ENCODE measurements at regions not wholly inside any gene's neighbourhood (a gene's known extent, or its start where the extent isn't known, plus 50 kb on each side); places are given as distances from the start of the nearest gene placed in this dataset.

DNA sequence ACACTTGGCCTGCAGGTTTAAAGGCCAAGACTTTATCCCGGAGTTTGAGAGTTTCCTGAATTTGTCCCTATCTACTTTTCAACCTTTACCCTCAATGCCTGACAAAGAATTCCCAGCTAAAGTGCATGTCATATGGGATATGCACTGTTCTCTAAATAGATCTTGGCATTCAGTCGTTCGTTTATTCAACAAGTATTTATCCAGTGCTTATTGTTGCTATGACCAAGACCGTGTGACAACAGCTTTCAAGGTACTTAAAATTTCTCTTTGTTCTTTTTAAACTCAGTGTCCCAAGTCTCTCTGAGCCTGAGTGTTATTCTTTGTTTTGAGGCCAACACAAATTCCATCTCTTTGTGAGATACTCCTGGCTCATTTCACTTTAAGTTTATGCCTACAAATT lies 133.4 kb downstream of the RGPD3 start:
- 4% methylated on average over 4 of the region's 4 CpGs for WGBS (ENCODE audit: insufficient coverage, low coverage, missing lambda C conversion rate)
- Histone ChIP-seq H3K27me3 (ENCODE audit: control insufficient read depth in 2 of 2, insufficient read depth in 2 of 2, low read length in 2 of 2) (peaks cover 2 to 5% of the 10 kb centered on the region in 2 experiments; a peak in 2 of 5 replicates), H2AFZ (ENCODE audit: low read depth, low read length) (no peak overlapping the region), H3K4me3 (no peak overlapping the region), H3K4me2 (ENCODE audit: insufficient read depth, low read length) (no peak overlapping the region), H3K9ac (ENCODE audit: insufficient read depth in 1 of 2, low read depth in 2 of 2, low read length in 2 of 2) (no peak overlapping the region), H3K79me2 (ENCODE audit: control insufficient read depth, insufficient read depth, low read length) (no peaks in the 10 kb centered on the region), H3K4me1 (replicated peaks in 1 of 2; ENCODE audit: control insufficient read depth in 2 of 2, insufficient read depth in 2 of 2, low read length in 2 of 2) (no peaks in the 10 kb centered on the region), H3K9me1 (ENCODE audit: control insufficient read depth, insufficient read depth, low read length) (no peaks in the 10 kb centered on the region), H3K36me3 (ENCODE audit: control insufficient read depth, insufficient read depth, low read length) (no peaks in the 10 kb centered on the region), H4K20me1 (replicated peaks; ENCODE audit: control insufficient read depth, insufficient read depth, low read length) (no peaks in the 10 kb centered on the region), H3K27ac (ENCODE audit: extremely low read depth, low read depth, low read length) (no peak overlapping the region), H3K9me3 (replicated peaks; ENCODE audit: control insufficient read depth, insufficient read depth, low read depth, low read length) (no peaks in the 10 kb centered on the region)
- in situ Hi-C loops (cut with MboI) = no loop called here
- CTCF ChIA-PET (ENCODE audit: low intra/inter-chr PET ratio) = no interaction called here
- no peak for FAIRE-seq
- POLR2A ChIA-PET = no interaction called here
- no peak for DNase-seq (ENCODE audit: extremely low read depth in 1 of 4, low spot score in 3 of 4)
- BruUV-seq (replicated peaks) = no TSS peak
- ATAC-seq = no peak
- TF ChIP-seq ATF7 (IDR thresholded peaks at IDR 0.05) (no peak), NR2C1 (IDR thresholded peaks at IDR 0.05) (no peak), NR2C1 (tag; IDR thresholded peaks at IDR 0.05) (no peak), SAP30 (IDR thresholded peaks at IDR 0.05; ENCODE audit: borderline replicate concordance, insufficient read depth, low read depth, low read length, poor library complexity, severe bottlenecking) (no peak), ZNF699 (CRISPR knock-in tag; IDR thresholded peaks at IDR 0.05; ENCODE audit: insufficient replicate concordance) (no peak), PHTF2 (CRISPR knock-in tag; IDR thresholded peaks at IDR 0.05) (no peak), KAT7 (CRISPR knock-in tag; IDR thresholded peaks at IDR 0.05; ENCODE audit: borderline replicate concordance) (no peak), ZNF134 (CRISPR knock-in tag; conservative IDR thresholded peaks at IDR 0.05) (no peak), GTF2F1 (IDR thresholded peaks at IDR 0.05; ENCODE audit: low read depth, low read length) (no peak), KDM5B (IDR thresholded peaks at IDR 0.05; ENCODE audit: insufficient replicate concordance, low read depth, low read length) (no peak)
- TF ChIP-seq, protein P1, sequence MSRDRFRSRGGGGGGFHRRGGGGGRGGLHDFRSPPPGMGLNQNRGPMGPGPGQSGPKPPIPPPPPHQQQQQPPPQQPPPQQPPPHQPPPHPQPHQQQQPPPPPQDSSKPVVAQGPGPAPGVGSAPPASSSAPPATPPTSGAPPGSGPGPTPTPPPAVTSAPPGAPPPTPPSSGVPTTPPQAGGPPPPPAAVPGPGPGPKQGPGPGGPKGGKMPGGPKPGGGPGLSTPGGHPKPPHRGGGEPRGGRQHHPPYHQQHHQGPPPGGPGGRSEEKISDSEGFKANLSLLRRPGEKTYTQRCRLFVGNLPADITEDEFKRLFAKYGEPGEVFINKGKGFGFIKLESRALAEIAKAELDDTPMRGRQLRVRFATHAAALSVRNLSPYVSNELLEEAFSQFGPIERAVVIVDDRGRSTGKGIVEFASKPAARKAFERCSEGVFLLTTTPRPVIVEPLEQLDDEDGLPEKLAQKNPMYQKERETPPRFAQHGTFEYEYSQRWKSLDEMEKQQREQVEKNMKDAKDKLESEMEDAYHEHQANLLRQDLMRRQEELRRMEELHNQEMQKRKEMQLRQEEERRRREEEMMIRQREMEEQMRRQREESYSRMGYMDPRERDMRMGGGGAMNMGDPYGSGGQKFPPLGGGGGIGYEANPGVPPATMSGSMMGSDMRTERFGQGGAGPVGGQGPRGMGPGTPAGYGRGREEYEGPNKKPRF (IDR thresholded peaks at IDR 0.05; ENCODE audit: low read depth, low read length) = no peak
- intact Hi-C loops (cut with micrococcal nuclease) = no loop called here

Data from K562 (cell line).